ENCODE measurements at regions not wholly inside any gene's neighbourhood (a gene's known extent, or its start where the extent isn't known, plus 50 kb on each side); places are given as distances from the start of the nearest gene placed in this dataset.

DNA sequence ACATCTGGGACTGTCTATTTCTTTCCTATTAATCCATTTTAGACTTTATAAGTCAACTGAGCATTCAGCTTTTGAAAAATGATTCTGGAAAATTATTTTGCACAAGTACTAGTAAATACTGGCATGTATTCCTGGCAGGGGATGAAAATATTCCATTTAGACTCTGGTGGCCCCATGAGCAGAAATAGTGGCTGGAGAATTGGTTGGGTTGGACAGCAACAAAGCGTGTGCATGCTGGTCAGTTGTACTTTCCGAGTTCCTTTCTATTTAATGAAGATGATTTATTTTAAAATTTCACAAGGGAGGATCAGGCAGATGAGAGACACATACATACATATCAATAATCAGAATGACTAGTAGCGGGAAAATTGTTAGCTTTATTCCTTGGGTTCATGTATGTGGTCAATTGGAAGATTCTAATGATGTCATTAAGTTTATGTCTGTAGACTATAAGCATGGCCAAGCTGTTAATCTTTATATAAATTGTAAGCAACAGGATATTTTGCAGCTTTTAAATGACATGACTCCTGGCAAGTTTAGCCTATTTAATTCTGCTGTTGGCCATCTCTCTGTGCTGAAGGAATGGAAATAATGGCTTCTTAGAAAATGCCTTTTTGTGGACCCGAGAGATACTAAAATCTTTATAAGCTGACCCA is 541.6 kb downstream of the SLC4A3 start:
- DNase-seq (ENCODE audit: extremely low read depth in 1 of 4, low spot score in 3 of 4) (no peak), FAIRE-seq (no peak), ATAC-seq (no peak)
- Histone ChIP-seq H3K36me3 (ENCODE audit: control insufficient read depth, insufficient read depth, low read length) (no peaks in the 10 kb centered on the region), H3K4me3 (no peak overlapping the region), H2AFZ (ENCODE audit: low read depth, low read length) (no peak overlapping the region), H3K79me2 (ENCODE audit: control insufficient read depth, insufficient read depth, low read length) (no peaks in the 10 kb centered on the region), H3K27ac (ENCODE audit: extremely low read depth, low read depth, low read length) (no peak overlapping the region), H3K4me2 (ENCODE audit: insufficient read depth, low read length) (no peak overlapping the region), H3K9me1 (ENCODE audit: control insufficient read depth, insufficient read depth, low read length) (no peaks in the 10 kb centered on the region), H3K4me1 (replicated peaks in 1 of 2; ENCODE audit: control insufficient read depth in 2 of 2, insufficient read depth in 2 of 2, low read length in 2 of 2) (no peaks in the 10 kb centered on the region), H3K9me3 (replicated peaks; ENCODE audit: control insufficient read depth, insufficient read depth, low read depth, low read length) (no peaks in the 10 kb centered on the region), H3K27me3 (ENCODE audit: control insufficient read depth in 2 of 2, insufficient read depth in 2 of 2, low read length in 2 of 2) (no peaks in the 10 kb centered on the region), H4K20me1 (replicated peaks; ENCODE audit: control insufficient read depth, insufficient read depth, low read length) (no peaks in the 10 kb centered on the region), H3K9ac (ENCODE audit: insufficient read depth in 1 of 2, low read depth in 2 of 2, low read length in 2 of 2) (no peak overlapping the region)
- 0% methylated on average over 4 of the region's 4 CpGs for WGBS (ENCODE audit: insufficient coverage, low coverage, missing lambda C conversion rate)
- intact Hi-C loops (cut with micrococcal nuclease) (no loop called here), in situ Hi-C loops (cut with MboI) (no loop called here)
- POLR2A ChIA-PET, result no interaction called here
- TF ChIP-seq ZNF184 (CRISPR knock-in tag; IDR thresholded peaks at IDR 0.05), result no peak
- no peak for TF ChIP-seq KLF10 (CRISPR knock-in tag; IDR thresholded peaks at IDR 0.05)
- no peak for TF ChIP-seq CAMTA2 (CRISPR knock-in tag; conservative IDR thresholded peaks at IDR 0.05)
- CTCF ChIA-PET (ENCODE audit: low intra/inter-chr PET ratio), result no interaction called here
- no TSS peak for BruUV-seq (replicated peaks)

DNA sequence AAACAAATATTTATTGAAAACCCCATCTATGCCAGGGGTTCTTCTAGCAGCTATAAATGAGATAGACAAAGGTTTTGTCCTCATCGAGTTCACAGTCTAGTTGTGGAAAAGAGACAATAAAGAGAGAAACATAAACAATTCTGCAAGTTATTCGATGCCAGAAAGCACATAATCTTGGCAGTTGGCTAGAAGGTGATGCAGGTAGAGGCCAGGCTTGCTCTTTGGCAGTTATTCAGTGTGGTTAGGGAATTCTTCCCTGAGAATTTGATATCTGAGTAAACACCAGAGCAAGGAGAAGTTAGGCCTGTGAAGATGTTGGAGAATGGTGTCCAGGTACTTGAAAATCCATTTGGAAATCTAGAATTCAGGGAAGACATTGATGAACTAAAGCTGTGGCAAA is 547.4 kb downstream of the SLC4A3 start:
- H3K79me2 ChIP-seq (ENCODE audit: control insufficient read depth, insufficient read depth, low read length), result no peaks in the 10 kb centered on the region
- no peak overlapping the region for H2AFZ ChIP-seq (ENCODE audit: low read depth, low read length)
- FAIRE-seq (no peak), ATAC-seq (no peak), DNase-seq (ENCODE audit: extremely low read depth in 1 of 4, low spot score in 3 of 4) (no peak)
- in situ Hi-C loops (cut with MboI) (no loop called here), intact Hi-C loops (cut with micrococcal nuclease) (no loop called here)
- BruUV-seq (replicated peaks), result no TSS peak
- no peaks in the 10 kb centered on the region for H4K20me1 ChIP-seq (replicated peaks; ENCODE audit: control insufficient read depth, insufficient read depth, low read length)
- no peaks in the 10 kb centered on the region for H3K27me3 ChIP-seq (ENCODE audit: control insufficient read depth in 2 of 2, insufficient read depth in 2 of 2, low read length in 2 of 2)
- H3K27ac ChIP-seq (ENCODE audit: extremely low read depth, low read depth, low read length), result no peak overlapping the region
- H3K36me3 ChIP-seq (ENCODE audit: control insufficient read depth, insufficient read depth, low read length), result no peaks in the 10 kb centered on the region
- POLR2A ChIA-PET, result no interaction called here
- H3K4me1 ChIP-seq (replicated peaks in 1 of 2; ENCODE audit: control insufficient read depth in 2 of 2, insufficient read depth in 2 of 2, low read length in 2 of 2), result no peaks in the 10 kb centered on the region
- H3K4me2 ChIP-seq (ENCODE audit: insufficient read depth, low read length), result no peak overlapping the region
- H3K4me3 ChIP-seq, result no peak overlapping the region
- no peaks in the 10 kb centered on the region for H3K9me3 ChIP-seq (replicated peaks; ENCODE audit: control insufficient read depth, insufficient read depth, low read depth, low read length)
- no peaks in the 10 kb centered on the region for H3K9me1 ChIP-seq (ENCODE audit: control insufficient read depth, insufficient read depth, low read length)
- CTCF ChIA-PET (ENCODE audit: low intra/inter-chr PET ratio), result no interaction called here
- WGBS (ENCODE audit: insufficient coverage, low coverage, missing lambda C conversion rate), result 0% methylated on average over 2 of the region's 2 CpGs
- H3K9ac ChIP-seq (ENCODE audit: insufficient read depth in 1 of 2, low read depth in 2 of 2, low read length in 2 of 2), result no peak overlapping the region
- TF ChIP-seq POLR2AphosphoS2 (IDR thresholded peaks at IDR 0.05; ENCODE audit: low read length) (no peak), FOS (IDR thresholded peaks at IDR 0.05; ENCODE audit: extremely low read depth, insufficient read length) (no peak), DACH1 (IDR thresholded peaks at IDR 0.05; ENCODE audit: partially characterized antibody) (no peak), CCNT2 (IDR thresholded peaks at IDR 0.05; ENCODE audit: borderline replicate concordance, extremely low read depth, insufficient read length, low read depth, low read length) (no peak), MXI1 (IDR thresholded peaks at IDR 0.05; ENCODE audit: low read depth, low read length) (no peak), HNRNPL (IDR thresholded peaks at IDR 0.05; ENCODE audit: low read depth, low read length) (no peak)
- TF ChIP-seq, protein P1, sequence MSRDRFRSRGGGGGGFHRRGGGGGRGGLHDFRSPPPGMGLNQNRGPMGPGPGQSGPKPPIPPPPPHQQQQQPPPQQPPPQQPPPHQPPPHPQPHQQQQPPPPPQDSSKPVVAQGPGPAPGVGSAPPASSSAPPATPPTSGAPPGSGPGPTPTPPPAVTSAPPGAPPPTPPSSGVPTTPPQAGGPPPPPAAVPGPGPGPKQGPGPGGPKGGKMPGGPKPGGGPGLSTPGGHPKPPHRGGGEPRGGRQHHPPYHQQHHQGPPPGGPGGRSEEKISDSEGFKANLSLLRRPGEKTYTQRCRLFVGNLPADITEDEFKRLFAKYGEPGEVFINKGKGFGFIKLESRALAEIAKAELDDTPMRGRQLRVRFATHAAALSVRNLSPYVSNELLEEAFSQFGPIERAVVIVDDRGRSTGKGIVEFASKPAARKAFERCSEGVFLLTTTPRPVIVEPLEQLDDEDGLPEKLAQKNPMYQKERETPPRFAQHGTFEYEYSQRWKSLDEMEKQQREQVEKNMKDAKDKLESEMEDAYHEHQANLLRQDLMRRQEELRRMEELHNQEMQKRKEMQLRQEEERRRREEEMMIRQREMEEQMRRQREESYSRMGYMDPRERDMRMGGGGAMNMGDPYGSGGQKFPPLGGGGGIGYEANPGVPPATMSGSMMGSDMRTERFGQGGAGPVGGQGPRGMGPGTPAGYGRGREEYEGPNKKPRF (IDR thresholded peaks at IDR 0.05; ENCODE audit: low read depth, low read length), result no peak
- TF ChIP-seq, protein P2, sequence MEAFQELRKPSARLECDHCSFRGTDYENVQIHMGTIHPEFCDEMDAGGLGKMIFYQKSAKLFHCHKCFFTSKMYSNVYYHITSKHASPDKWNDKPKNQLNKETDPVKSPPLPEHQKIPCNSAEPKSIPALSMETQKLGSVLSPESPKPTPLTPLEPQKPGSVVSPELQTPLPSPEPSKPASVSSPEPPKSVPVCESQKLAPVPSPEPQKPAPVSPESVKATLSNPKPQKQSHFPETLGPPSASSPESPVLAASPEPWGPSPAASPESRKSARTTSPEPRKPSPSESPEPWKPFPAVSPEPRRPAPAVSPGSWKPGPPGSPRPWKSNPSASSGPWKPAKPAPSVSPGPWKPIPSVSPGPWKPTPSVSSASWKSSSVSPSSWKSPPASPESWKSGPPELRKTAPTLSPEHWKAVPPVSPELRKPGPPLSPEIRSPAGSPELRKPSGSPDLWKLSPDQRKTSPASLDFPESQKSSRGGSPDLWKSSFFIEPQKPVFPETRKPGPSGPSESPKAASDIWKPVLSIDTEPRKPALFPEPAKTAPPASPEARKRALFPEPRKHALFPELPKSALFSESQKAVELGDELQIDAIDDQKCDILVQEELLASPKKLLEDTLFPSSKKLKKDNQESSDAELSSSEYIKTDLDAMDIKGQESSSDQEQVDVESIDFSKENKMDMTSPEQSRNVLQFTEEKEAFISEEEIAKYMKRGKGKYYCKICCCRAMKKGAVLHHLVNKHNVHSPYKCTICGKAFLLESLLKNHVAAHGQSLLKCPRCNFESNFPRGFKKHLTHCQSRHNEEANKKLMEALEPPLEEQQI (IDR thresholded peaks at IDR 0.05), result no peak

Measured in K562 (cell line).